GM12878 (cell line): ENCODE measurements at regions not wholly inside any gene's neighbourhood (a gene's known extent, or its start where the extent isn't known, plus 50 kb on each side); places are given as distances from the start of the nearest gene placed in this dataset.

Experiments
- ATAC-seq: fragments of 200-7000 bp; cut with Tn5 transposase; 3 replicates; pipeline ENCODE4 v1.9.1; 2020; ENCODE audit warnings: mild to moderate bottlenecking, moderate library complexity
- BruUV-seq: library from RNA; stranded (reverse); fragments of 400-500 nt; replicated peaks from 2 replicates; lab custom pipeline; 2021; lab: Mats Ljungman, UMichigan
- CTCF ChIA-PET: fragments of 300-600 bp; sonication (Branson Sonifier 250); formaldehyde crosslinking; extraction: SDS; loops from one replicate; lab custom pipeline; 2021; ENCODE audit warnings: inconsistent platforms; lab: Yijun Ruan, JAX
- POLR2A ChIA-PET: fragments of 350-600 bp; formaldehyde crosslinking; extraction: SDS; loops from one replicate; lab custom pipeline; 2021; ENCODE audit warnings: inconsistent platforms; lab: Charles Lee
- RAD21 ChIA-PET: fragments of 300-600 bp; sonication (Branson Sonifier 250); formaldehyde crosslinking; loops from one replicate; lab custom pipeline; 2023; ENCODE audit warnings: antibody characterized with exemption; ENCODE audit not compliant: unreplicated experiment; lab: Charles Lee
- SMC1A ChIA-PET: fragments of 300-600 bp; sonication (Branson Sonifier 250); formaldehyde crosslinking; loops from one replicate; lab custom pipeline; 2023; ENCODE audit not compliant: unreplicated experiment, uncharacterized antibody; lab: Charles Lee
- DNase-seq: peaks from one replicate; pipeline ENCODE4 v3.0.0-alpha.2; 2011; ENCODE audit warnings: low read depth, low spot score
- FAIRE-seq: peaks from 3 replicates; lab custom pipeline; 2011; peaks lifted over from hg19 to GRCh38; lab: Jason Lieb, UNC
- H2AFZ ChIP-seq: 2 replicates; pipeline ENCODE4 v1.6.0; 2011; ENCODE audit warnings: low read depth, low read length, control low read depth; ENCODE audit not compliant: control insufficient read depth
- H3K27ac ChIP-seq: 2 replicates; pipeline ENCODE4 v1.5.1; 2011; ENCODE audit warnings: control low read depth; ENCODE audit not compliant: control insufficient read depth, insufficient read depth
- H3K27me3 ChIP-seq, 2 experiments: replicated peaks in 1 of 2; 2 replicates each; pipeline versions ENCODE4 v1.6.0 to v1.6.1; 2011; ENCODE audit warnings: low read length in 1 of 2; ENCODE audit not compliant: control insufficient read depth in 2 of 2, insufficient read depth in 2 of 2
- H3K36me3 ChIP-seq, 2 experiments: 2 replicates each; pipeline ENCODE4 v1.5.1; 2011; ENCODE audit warnings: low read length in 1 of 2; ENCODE audit not compliant: control insufficient read depth in 2 of 2, insufficient read depth in 2 of 2
- H3K4me1 ChIP-seq: 2 replicates; pipeline ENCODE4 v1.6.1; 2011; ENCODE audit warnings: mild to moderate bottlenecking, low read length, moderate library complexity, mixed read lengths; ENCODE audit not compliant: control insufficient read depth, insufficient read depth
- H3K4me2 ChIP-seq: 2 replicates; pipeline ENCODE4 v1.6.0; 2011; ENCODE audit warnings: control low read depth; ENCODE audit not compliant: control insufficient read depth, insufficient read depth
- H3K4me3 ChIP-seq: fragments of 200-600 bp; sonication (generic); 2 replicates; pipeline ENCODE4 v1.5.1; 2016
- H3K79me2 ChIP-seq: 2 replicates; pipeline ENCODE4 v1.6.0; 2011; ENCODE audit warnings: low read length; ENCODE audit not compliant: control insufficient read depth, insufficient read depth
- H3K9ac ChIP-seq: 2 replicates; pipeline ENCODE4 v1.8.0; 2011; ENCODE audit warnings: low read length, control low read depth, mixed read lengths; ENCODE audit not compliant: control insufficient read depth, insufficient read depth
- H3K9me3 ChIP-seq: replicated peaks from 3 replicates; pipeline ENCODE4 v1.5.1; 2011; ENCODE audit warnings: mild to moderate bottlenecking, low read length; ENCODE audit not compliant: control insufficient read depth, insufficient read depth
- H4K20me1 ChIP-seq: 2 replicates; pipeline ENCODE4 v1.6.0; 2011; ENCODE audit not compliant: control insufficient read depth, insufficient read depth
- BHLHE40 ChIP-seq, 2 experiments: fragments of 450-650 bp in 1 of 2; IDR thresholded peaks; 2 replicates each; pipeline ENCODE4 v1.6.1; 2011 to 2017; ENCODE audit warnings: low read depth in 2 of 2, borderline replicate concordance in 1 of 2, improper control_type of control experiment in 1 of 2, low read length in 1 of 2, mild to moderate bottlenecking in 1 of 2
- CHD1 ChIP-seq: IDR thresholded peaks from 2 replicates; pipeline ENCODE4 v1.6.1; 2012; ENCODE audit warnings: low read depth, low read length, improper control_type of control experiment
- CHD2 ChIP-seq: IDR thresholded peaks from 2 replicates; pipeline ENCODE4 v1.6.1; 2011; ENCODE audit warnings: low read depth, low read length, improper control_type of control experiment, borderline replicate concordance
- ESRRA ChIP-seq: IDR thresholded peaks from 2 replicates; pipeline ENCODE4 v1.6.1; 2012; ENCODE audit warnings: mild to moderate bottlenecking, low read length, improper control_type of control experiment
- IKZF2 ChIP-seq, 2 experiments: fragments of 450-650 bp; IDR thresholded peaks; 2 replicates each; pipeline ENCODE4 v1.6.1; 2017; ENCODE audit warnings: mild to moderate bottlenecking in 2 of 2, moderate library complexity in 2 of 2
- IRF4 ChIP-seq: IDR thresholded peaks from 2 replicates; pipeline ENCODE4 v1.6.1; 2011; ENCODE audit warnings: low read depth, low read length
- MTA2 ChIP-seq: fragments of 450-650 bp; IDR thresholded peaks from 2 replicates; pipeline ENCODE4 v1.6.1; 2016; ENCODE audit warnings: low read depth, mild to moderate bottlenecking, moderate library complexity
- PAX8 ChIP-seq: fragments of 450-650 bp; IDR thresholded peaks from 2 replicates; pipeline ENCODE4 v1.6.1; 2017; ENCODE audit warnings: mild to moderate bottlenecking, moderate library complexity
- RELA ChIP-seq: fragments of 450-650 bp; IDR thresholded peaks from 2 replicates; pipeline ENCODE4 v1.8.0; 2014; ENCODE audit warnings: borderline replicate concordance; ENCODE audit not compliant: partially characterized antibody
- SMC3 ChIP-seq: IDR thresholded peaks from 2 replicates; pipeline ENCODE4 v1.6.1; 2011; ENCODE audit warnings: low read length, improper control_type of control experiment, borderline replicate concordance
- ZSCAN29 ChIP-seq: fragments of 450-650 bp; IDR thresholded peaks from 2 replicates; pipeline ENCODE4 v1.6.1; 2017; ENCODE audit warnings: mild to moderate bottlenecking, moderate library complexity
- WGBS: methylation state at CpG from one replicate; pipeline ENCODE4 v1.1.6; 2016; ENCODE audit warnings: low lambda C conversion rate; ENCODE audit not compliant: insufficient replicate concordance, insufficient coverage; ENCODE audit errors: missing lambda C conversion rate; 5-methylcytosine and 5-hydroxymethylcytosine counted together
- in situ Hi-C: fragments of 300-500 bp; cut with MboI; formaldehyde crosslinking; loops from 9 replicates; pipeline ENCODE4 v1.14.3; 2018; ENCODE audit warnings: mixed read lengths
- intact Hi-C: fragments of 100-400 bp; cut with micrococcal nuclease; formaldehyde crosslinking; loops from one replicate; pipeline ENCODE4 v1.14.2; 2022; ENCODE audit not compliant: unreplicated experiment
- TF ChIP-seq, protein P1 (sequence below): fragments of 150-350 bp; IDR thresholded peaks from 2 replicates; pipeline ENCODE4 v1.6.1; 2014; ENCODE audit warnings: mild to moderate bottlenecking, low read depth, low read length
- TF ChIP-seq, protein P2 (sequence below): fragments of 450-650 bp; IDR thresholded peaks from 2 replicates; pipeline ENCODE4 v1.6.1; 2017; ENCODE audit warnings: mild to moderate bottlenecking, moderate library complexity
- TF ChIP-seq, protein P3 (sequence below): fragments of 450-650 bp; conservative IDR thresholded peaks from 2 replicates; pipeline ENCODE4 v1.6.1; 2017; ENCODE audit warnings: mild to moderate bottlenecking, moderate library complexity
- TF ChIP-seq, protein P4 (sequence below), 3 experiments: IDR thresholded peaks in 2 of 3; conservative IDR thresholded peaks in 1 of 3; 2 replicates each; pipeline ENCODE4 v1.5.1; 2011; ENCODE audit warnings: low read depth in 3 of 3, low read length in 3 of 3, mild to moderate bottlenecking in 3 of 3, control low read depth in 2 of 3, moderate library complexity in 2 of 3, inconsistent platforms in 1 of 3, mixed read lengths in 1 of 3; ENCODE audit not compliant: control insufficient read depth in 2 of 3, insufficient read depth in 1 of 3; ENCODE audit errors: extremely low read depth in 1 of 3

DNA sequence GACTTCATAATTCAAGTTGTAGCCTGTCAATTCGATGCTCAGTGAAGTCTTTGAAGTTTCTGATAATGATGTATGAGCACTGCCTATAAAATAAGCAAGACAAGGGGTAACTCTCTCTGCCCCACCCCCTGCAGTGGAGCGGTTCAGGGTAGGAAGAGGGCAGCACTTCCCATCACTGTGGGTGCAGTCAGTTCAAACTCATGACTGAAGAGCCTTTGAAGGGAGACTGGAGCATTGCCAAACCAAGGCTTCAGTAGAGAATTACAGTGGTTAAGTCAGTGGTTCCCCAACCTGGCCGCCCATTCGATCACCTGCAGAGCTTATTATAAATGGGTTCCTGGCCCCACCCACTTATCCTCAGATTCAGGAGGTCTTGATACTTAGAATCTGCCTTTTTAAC lies 190.6 kb downstream of the SHQ1 start:
- H3K79me2 ChIP-seq = no peaks in the 10 kb centered on the region
- no peak overlapping the region for H3K4me3 ChIP-seq
- ChIA-PET CTCF (interaction anchor here (1.0 to 3.1 kb wide), 4 partner anchors 9 to 702 kb away, joined by 3 to 20 read pairs (median 4); no protein-coding TSS in a partner anchor), POLR2A (no interaction called here), RAD21 (interaction anchor here (1.1 to 1.7 kb wide), 3 partner anchors 8 to 233 kb away, joined by 4 to 5 read pairs (median 5); no protein-coding TSS in a partner anchor), SMC1A (interaction anchor here (1.0 to 2.4 kb wide), 5 partner anchors 9 to 165 kb away, joined by 3 to 15 read pairs (median 3); no protein-coding TSS in a partner anchor)
- no peaks in the 10 kb centered on the region for H4K20me1 ChIP-seq
- in situ Hi-C loops = no loop called here
- H3K27me3 ChIP-seq = peaks cover 0 to 5% of the 10 kb centered on the region in 2 experiments; a peak in 1 of 4 replicates
- H3K27ac ChIP-seq = no peak overlapping the region
- H3K36me3 ChIP-seq = no peaks in the 10 kb centered on the region
- H3K4me2 ChIP-seq = no peak overlapping the region
- H3K9ac ChIP-seq = no peak overlapping the region
- intact Hi-C loops = no loop called here
- FAIRE-seq (peak; percentile 68), DNase-seq (peak; percentile 24), ATAC-seq (peak; percentile 90)
- no TSS peak for BruUV-seq
- H3K9me3 ChIP-seq = no peaks in the 10 kb centered on the region
- H2AFZ ChIP-seq = no peak overlapping the region
- H3K4me1 ChIP-seq = no peaks in the 10 kb centered on the region
- 39% methylated on average over 4 of the region's 4 CpGs for WGBS
- TF ChIP-seq RELA = no peak
- TF ChIP-seq PAX8 = no peak
- no peak for TF ChIP-seq IRF4
- TF ChIP-seq, protein P1, sequence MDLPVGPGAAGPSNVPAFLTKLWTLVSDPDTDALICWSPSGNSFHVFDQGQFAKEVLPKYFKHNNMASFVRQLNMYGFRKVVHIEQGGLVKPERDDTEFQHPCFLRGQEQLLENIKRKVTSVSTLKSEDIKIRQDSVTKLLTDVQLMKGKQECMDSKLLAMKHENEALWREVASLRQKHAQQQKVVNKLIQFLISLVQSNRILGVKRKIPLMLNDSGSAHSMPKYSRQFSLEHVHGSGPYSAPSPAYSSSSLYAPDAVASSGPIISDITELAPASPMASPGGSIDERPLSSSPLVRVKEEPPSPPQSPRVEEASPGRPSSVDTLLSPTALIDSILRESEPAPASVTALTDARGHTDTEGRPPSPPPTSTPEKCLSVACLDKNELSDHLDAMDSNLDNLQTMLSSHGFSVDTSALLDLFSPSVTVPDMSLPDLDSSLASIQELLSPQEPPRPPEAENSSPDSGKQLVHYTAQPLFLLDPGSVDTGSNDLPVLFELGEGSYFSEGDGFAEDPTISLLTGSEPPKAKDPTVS = no peak
- TF ChIP-seq, protein P2, sequence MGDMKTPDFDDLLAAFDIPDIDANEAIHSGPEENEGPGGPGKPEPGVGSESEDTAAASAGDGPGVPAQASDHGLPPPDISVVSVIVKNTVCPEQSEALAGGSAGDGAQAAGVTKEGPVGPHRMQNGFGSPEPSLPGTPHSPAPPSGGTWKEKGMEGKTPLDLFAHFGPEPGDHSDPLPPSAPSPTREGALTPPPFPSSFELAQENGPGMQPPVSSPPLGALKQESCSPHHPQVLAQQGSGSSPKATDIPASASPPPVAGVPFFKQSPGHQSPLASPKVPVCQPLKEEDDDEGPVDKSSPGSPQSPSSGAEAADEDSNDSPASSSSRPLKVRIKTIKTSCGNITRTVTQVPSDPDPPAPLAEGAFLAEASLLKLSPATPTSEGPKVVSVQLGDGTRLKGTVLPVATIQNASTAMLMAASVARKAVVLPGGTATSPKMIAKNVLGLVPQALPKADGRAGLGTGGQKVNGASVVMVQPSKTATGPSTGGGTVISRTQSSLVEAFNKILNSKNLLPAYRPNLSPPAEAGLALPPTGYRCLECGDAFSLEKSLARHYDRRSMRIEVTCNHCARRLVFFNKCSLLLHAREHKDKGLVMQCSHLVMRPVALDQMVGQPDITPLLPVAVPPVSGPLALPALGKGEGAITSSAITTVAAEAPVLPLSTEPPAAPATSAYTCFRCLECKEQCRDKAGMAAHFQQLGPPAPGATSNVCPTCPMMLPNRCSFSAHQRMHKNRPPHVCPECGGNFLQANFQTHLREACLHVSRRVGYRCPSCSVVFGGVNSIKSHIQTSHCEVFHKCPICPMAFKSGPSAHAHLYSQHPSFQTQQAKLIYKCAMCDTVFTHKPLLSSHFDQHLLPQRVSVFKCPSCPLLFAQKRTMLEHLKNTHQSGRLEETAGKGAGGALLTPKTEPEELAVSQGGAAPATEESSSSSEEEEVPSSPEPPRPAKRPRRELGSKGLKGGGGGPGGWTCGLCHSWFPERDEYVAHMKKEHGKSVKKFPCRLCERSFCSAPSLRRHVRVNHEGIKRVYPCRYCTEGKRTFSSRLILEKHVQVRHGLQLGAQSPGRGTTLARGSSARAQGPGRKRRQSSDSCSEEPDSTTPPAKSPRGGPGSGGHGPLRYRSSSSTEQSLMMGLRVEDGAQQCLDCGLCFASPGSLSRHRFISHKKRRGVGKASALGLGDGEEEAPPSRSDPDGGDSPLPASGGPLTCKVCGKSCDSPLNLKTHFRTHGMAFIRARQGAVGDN = no peak
- no peak for TF ChIP-seq IKZF2 (IDR thresholded peaks at IDR 0.05)
- TF ChIP-seq ESRRA = no peak
- TF ChIP-seq CHD2 = no peak
- TF ChIP-seq MTA2 = 0 out of 2 replicates have a peak, but pooled peaks have one; percentile 21
- peak in 1 of 2 experiments; percentile 54; a peak in 1 of 4 replicates for TF ChIP-seq BHLHE40 (IDR thresholded peaks at IDR 0.05; ENCODE audit: borderline replicate concordance in 1 of 2, low read depth in 2 of 2, low read length in 1 of 2)
- no peak for TF ChIP-seq CHD1
- TF ChIP-seq, protein P3, sequence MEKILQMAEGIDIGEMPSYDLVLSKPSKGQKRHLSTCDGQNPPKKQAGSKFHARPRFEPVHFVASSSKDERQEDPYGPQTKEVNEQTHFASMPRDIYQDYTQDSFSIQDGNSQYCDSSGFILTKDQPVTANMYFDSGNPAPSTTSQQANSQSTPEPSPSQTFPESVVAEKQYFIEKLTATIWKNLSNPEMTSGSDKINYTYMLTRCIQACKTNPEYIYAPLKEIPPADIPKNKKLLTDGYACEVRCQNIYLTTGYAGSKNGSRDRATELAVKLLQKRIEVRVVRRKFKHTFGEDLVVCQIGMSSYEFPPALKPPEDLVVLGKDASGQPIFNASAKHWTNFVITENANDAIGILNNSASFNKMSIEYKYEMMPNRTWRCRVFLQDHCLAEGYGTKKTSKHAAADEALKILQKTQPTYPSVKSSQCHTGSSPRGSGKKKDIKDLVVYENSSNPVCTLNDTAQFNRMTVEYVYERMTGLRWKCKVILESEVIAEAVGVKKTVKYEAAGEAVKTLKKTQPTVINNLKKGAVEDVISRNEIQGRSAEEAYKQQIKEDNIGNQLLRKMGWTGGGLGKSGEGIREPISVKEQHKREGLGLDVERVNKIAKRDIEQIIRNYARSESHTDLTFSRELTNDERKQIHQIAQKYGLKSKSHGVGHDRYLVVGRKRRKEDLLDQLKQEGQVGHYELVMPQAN = no peak
- TF ChIP-seq, protein P4, sequence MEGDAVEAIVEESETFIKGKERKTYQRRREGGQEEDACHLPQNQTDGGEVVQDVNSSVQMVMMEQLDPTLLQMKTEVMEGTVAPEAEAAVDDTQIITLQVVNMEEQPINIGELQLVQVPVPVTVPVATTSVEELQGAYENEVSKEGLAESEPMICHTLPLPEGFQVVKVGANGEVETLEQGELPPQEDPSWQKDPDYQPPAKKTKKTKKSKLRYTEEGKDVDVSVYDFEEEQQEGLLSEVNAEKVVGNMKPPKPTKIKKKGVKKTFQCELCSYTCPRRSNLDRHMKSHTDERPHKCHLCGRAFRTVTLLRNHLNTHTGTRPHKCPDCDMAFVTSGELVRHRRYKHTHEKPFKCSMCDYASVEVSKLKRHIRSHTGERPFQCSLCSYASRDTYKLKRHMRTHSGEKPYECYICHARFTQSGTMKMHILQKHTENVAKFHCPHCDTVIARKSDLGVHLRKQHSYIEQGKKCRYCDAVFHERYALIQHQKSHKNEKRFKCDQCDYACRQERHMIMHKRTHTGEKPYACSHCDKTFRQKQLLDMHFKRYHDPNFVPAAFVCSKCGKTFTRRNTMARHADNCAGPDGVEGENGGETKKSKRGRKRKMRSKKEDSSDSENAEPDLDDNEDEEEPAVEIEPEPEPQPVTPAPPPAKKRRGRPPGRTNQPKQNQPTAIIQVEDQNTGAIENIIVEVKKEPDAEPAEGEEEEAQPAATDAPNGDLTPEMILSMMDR (IDR thresholded peaks at IDR 0.05 in 2 of 3, conservative IDR thresholded peaks at IDR 0.05 in 1 of 3; ENCODE audit: control insufficient read depth in 2 of 3, extremely low read depth in 1 of 3, insufficient read depth in 1 of 3, low read depth in 3 of 3, low read length in 3 of 3) = peak in 1 of 3 experiments; percentile 1; a peak in 1 of 6 replicates
- TF ChIP-seq ZSCAN29 = no peak
- TF ChIP-seq SMC3 = 0 out of 2 replicates have a peak, but pooled peaks have one; percentile 11
